Activated CD8-positive, alpha-beta T cell treated with anti-CD3 and anti-CD28 coated beads for 36 hours (primary cell): ENCODE measurements at regions not wholly inside any gene's neighbourhood (a gene's known extent, or its start where the extent isn't known, plus 50 kb on each side); places are given as distances from the start of the nearest gene placed in this dataset.

Experiments used
- ATAC-seq: fragments of 200-7000 bp; cut with Tn5 transposase; one replicate; pipeline ENCODE4 v1.10.0; 2021; ENCODE audit warnings: mild to moderate bottlenecking, moderate library complexity
- CTCF ChIA-PET: fragments of 350-600 bp; sonication (Branson Sonifier 250); formaldehyde crosslinking; loops from one replicate; lab custom pipeline; 2021; ENCODE audit warnings: antibody characterized with exemption; lab: Charles Lee
- POLR2A ChIA-PET: fragments of 350-600 bp; sonication (Branson Sonifier 250); formaldehyde crosslinking; loops from one replicate; lab custom pipeline; 2021; ENCODE audit warnings: antibody characterized with exemption; lab: Charles Lee
- DNase-seq: peaks from one replicate; pipeline ENCODE4 v3.0.0-alpha.2; 2020
- H3K27ac Mint-ChIP-seq: one replicate; pipeline ENCODE4 v1.8.0; 2021; ENCODE audit warnings: mild to moderate bottlenecking, mixed read lengths
- H3K27me3 Mint-ChIP-seq: one replicate; pipeline ENCODE4 v1.8.0; 2021; ENCODE audit warnings: mixed read lengths
- H3K36me3 Mint-ChIP-seq: one replicate; pipeline ENCODE4 v1.8.0; 2021; ENCODE audit warnings: low read depth, mixed read lengths
- H3K4me1 Mint-ChIP-seq: one replicate; pipeline ENCODE4 v1.8.0; 2021; ENCODE audit warnings: low read depth, mixed read lengths
- H3K4me3 Mint-ChIP-seq: one replicate; pipeline ENCODE4 v1.8.0; 2021; ENCODE audit warnings: mild to moderate bottlenecking, moderate library complexity, mixed read lengths
- H3K9me3 Mint-ChIP-seq: one replicate; pipeline ENCODE4 v1.8.0; 2021; ENCODE audit warnings: mixed read lengths
- CTCF ChIP-seq: fragments of 200-600 bp; IDR thresholded peaks from one replicate; pipeline ENCODE4 v1.8.0; 2022; ENCODE audit warnings: antibody characterized with exemption, mild to moderate bottlenecking
- intact Hi-C: fragments of 100-400 bp; cut with micrococcal nuclease; formaldehyde crosslinking; loops from one replicate; pipeline ENCODE4 v1.10.0; 2022

GRCh38 chr1:14102180-14102579 lies 402.2 kb downstream of the PRDM2 start:
- Mint-ChIP-seq H3K9me3 (no peaks in the 10 kb centered on the region), H3K27me3 (peaks cover 14% of the 10 kb centered on the region), H3K4me3 (no peak overlapping the region), H3K36me3 (no peaks in the 10 kb centered on the region), H3K27ac (no peak overlapping the region), H3K4me1 (no peaks in the 10 kb centered on the region)
- CTCF ChIA-PET, result interaction anchor here (1.1 kb wide), 1 partner anchor 11 kb away, joined by 3 read pairs; no protein-coding TSS in a partner anchor
- intact Hi-C loops, result no loop called here
- no peak for TF ChIP-seq CTCF
- POLR2A ChIA-PET, result no interaction called here
- DNase-seq, result no peak
- ATAC-seq, result no peak

- no peak for TF ChIP-seq CTCF
- Mint-ChIP-seq H3K36me3 (no peaks in the 10 kb centered on the region), H3K9me3 (no peaks in the 10 kb centered on the region), H3K4me3 (no peak overlapping the region), H3K27me3 (peaks cover 13% of the 10 kb centered on the region), H3K4me1 (no peaks in the 10 kb centered on the region), H3K27ac (no peak overlapping the region)
- ChIA-PET CTCF (no interaction called here), POLR2A (no interaction called here)
- no peak for ATAC-seq
- intact Hi-C loops, result no loop called here
- no peak for DNase-seq
Observed at GRCh38 chr1:14103878-14104430, 404.0 kb downstream of the PRDM2 start.

- intact Hi-C loops, result no loop called here
- Mint-ChIP-seq H3K4me3 (no peak overlapping the region), H3K36me3 (no peaks in the 10 kb centered on the region), H3K9me3 (no peaks in the 10 kb centered on the region), H3K27ac (no peak overlapping the region), H3K27me3 (peaks cover 16% of the 10 kb centered on the region), H3K4me1 (no peaks in the 10 kb centered on the region)
- DNase-seq, result no peak
- ChIA-PET CTCF (no interaction called here), POLR2A (no interaction called here)
- no peak for TF ChIP-seq CTCF
- ATAC-seq, result no peak
Observed at GRCh38 chr1:14106126-14106525, 406.1 kb downstream of the PRDM2 start.

- POLR2A ChIA-PET, result interaction anchor here (0.7 kb wide), 1 partner anchor 511 kb away, joined by 3 read pairs; no protein-coding TSS in a partner anchor
- Mint-ChIP-seq H3K4me1 (no peaks in the 10 kb centered on the region), H3K36me3 (no peaks in the 10 kb centered on the region), H3K27ac (no peak overlapping the region), H3K27me3 (peaks cover 16% of the 10 kb centered on the region), H3K4me3 (no peak overlapping the region), H3K9me3 (no peaks in the 10 kb centered on the region)
- no peak for ATAC-seq
- no peak for DNase-seq
- intact Hi-C loops, result no loop called here
- TF ChIP-seq CTCF, result no peak
- CTCF ChIA-PET, result no interaction called here
Observed at GRCh38 chr1:14106679-14107313, 406.8 kb downstream of the PRDM2 start.
